ENCODE measurements at regions not wholly inside any gene's neighbourhood (a gene's known extent, or its start where the extent isn't known, plus 50 kb on each side); places are given as distances from the start of the nearest gene placed in this dataset.
"Not testable (repeated sequence)": the region's sequence is repeated elsewhere in the genome, so short reads cannot be mapped to it uniquely, and the experiment has no call there.

DNA sequence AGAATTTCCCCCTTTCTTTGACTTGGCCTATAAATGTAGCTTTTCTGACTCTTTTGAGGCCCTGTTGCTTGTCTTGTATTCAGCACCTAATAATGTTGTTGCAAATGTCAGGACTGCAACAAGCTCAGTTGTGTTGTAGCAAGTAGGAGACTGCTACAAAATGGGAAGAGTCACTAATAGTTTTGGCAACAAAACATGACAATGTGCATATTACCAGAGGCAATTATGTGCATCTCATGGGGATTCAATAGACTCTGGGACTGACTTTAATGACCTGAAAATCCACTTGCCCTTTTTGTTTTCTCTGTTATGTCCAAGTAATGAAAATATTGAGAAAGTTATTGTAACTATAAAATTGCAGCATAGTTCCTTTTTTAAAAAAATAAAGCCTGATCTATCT is 368.4 kb downstream of the OSTF1 start:
- no peaks in the 10 kb centered on the region for H3K79me1 ChIP-seq (ENCODE audit: low read length)
- H2BK5ac ChIP-seq (ENCODE audit: low read depth, low read length, poor library complexity): no peak overlapping the region
- no peak overlapping the region for H3K14ac ChIP-seq (ENCODE audit: low read length)
- H3K18ac ChIP-seq (ENCODE audit: low read length): no peak overlapping the region
- no peak overlapping the region for H2BK12ac ChIP-seq (ENCODE audit: low read length)
- no peak overlapping the region for H4K12ac ChIP-seq (ENCODE audit: low read depth, low read length)
- H3K9ac ChIP-seq (ENCODE audit: low read length): no peak overlapping the region
- H3K79me2 ChIP-seq (ENCODE audit: control insufficient read depth, insufficient read depth, low read length, poor library complexity): no peaks in the 10 kb centered on the region
- H3K4me1 ChIP-seq (ENCODE audit: control insufficient read depth in 1 of 2, insufficient read depth in 2 of 2, low read length in 2 of 2): no peaks in the 10 kb centered on the region
- H3K36me3 ChIP-seq (ENCODE audit: control insufficient read depth in 1 of 2, insufficient read depth in 2 of 2, low read length in 2 of 2): no peaks in the 10 kb centered on the region
- H3K9me3 ChIP-seq (ENCODE audit: insufficient read depth, low read depth, low read length): no peaks in the 10 kb centered on the region
- no peak overlapping the region for H3K4me2 ChIP-seq (ENCODE audit: low read length)
- no peak overlapping the region for H2AFZ ChIP-seq (ENCODE audit: insufficient read depth, low read length, poor library complexity)
- H3K4me3 ChIP-seq (ENCODE audit: low read depth, low read length): no peak overlapping the region
- no peak for DNase-seq
- H3K27ac ChIP-seq (ENCODE audit: low read depth, low read length): no peak overlapping the region
- H3K4ac ChIP-seq (ENCODE audit: low read depth, low read length): no peak overlapping the region
- H2BK120ac ChIP-seq (ENCODE audit: insufficient read depth, low read length, poor library complexity): no peak overlapping the region
- no peak overlapping the region for H4K8ac ChIP-seq (ENCODE audit: low read depth, low read length)
- H2AK5ac ChIP-seq (ENCODE audit: low read length): no peak overlapping the region
- H4K91ac ChIP-seq (ENCODE audit: low read depth, low read length): no peak overlapping the region
- no peak overlapping the region for H3K23ac ChIP-seq (ENCODE audit: low read length)
- H3K27me3 ChIP-seq (ENCODE audit: insufficient read depth, low read length): no peaks in the 10 kb centered on the region

DNA sequence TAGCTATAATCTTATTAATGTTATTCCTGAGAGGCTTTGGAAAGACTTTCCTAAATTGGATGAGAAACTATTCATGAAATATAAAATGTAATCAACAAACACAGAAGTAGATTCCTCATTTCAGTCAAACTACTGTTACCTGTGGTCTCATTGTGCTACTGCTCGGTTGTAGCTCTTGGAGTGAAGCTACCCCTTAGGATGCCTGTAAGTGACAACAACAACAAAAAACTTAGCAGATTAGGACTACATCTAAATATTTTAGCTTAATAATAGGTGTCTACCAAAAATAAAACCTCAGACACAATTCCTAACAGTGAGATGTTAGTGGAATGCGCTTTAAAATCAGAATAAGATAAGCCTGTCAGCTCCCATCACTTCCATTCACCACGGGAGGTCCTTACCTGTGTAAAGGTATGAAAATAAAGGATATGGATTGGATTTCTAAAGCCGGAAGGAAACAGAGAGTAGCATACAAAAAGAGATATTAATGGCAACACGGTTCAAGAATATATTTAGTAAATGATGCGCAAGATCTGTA is 369.2 kb downstream of the OSTF1 start:
- Histone ChIP-seq H3K27ac (ENCODE audit: low read depth, low read length) (no peak overlapping the region), H2BK5ac (ENCODE audit: low read depth, low read length, poor library complexity) (no peak overlapping the region), H3K18ac (ENCODE audit: low read length) (no peak overlapping the region), H3K36me3 (ENCODE audit: control insufficient read depth in 1 of 2, insufficient read depth in 2 of 2, low read length in 2 of 2) (no peaks in the 10 kb centered on the region), H2AFZ (ENCODE audit: insufficient read depth, low read length, poor library complexity) (no peak overlapping the region), H4K91ac (ENCODE audit: low read depth, low read length) (no peak overlapping the region), H3K4me1 (ENCODE audit: control insufficient read depth in 1 of 2, insufficient read depth in 2 of 2, low read length in 2 of 2) (no peaks in the 10 kb centered on the region), H3K4me2 (ENCODE audit: low read length) (no peak overlapping the region), H3K23ac (ENCODE audit: low read length) (no peak overlapping the region), H3K79me2 (ENCODE audit: control insufficient read depth, insufficient read depth, low read length, poor library complexity) (no peaks in the 10 kb centered on the region), H2AK5ac (ENCODE audit: low read length) (no peak overlapping the region), H4K12ac (ENCODE audit: low read depth, low read length) (no peak overlapping the region), H3K9ac (ENCODE audit: low read length) (no peak overlapping the region), H3K9me3 (ENCODE audit: insufficient read depth, low read depth, low read length) (no peaks in the 10 kb centered on the region), H4K8ac (ENCODE audit: low read depth, low read length) (no peak overlapping the region), H2BK12ac (ENCODE audit: low read length) (no peak overlapping the region), H3K4me3 (ENCODE audit: low read depth, low read length) (no peak overlapping the region), H3K4ac (ENCODE audit: low read depth, low read length) (no peak overlapping the region), H2BK120ac (ENCODE audit: insufficient read depth, low read length, poor library complexity) (no peak overlapping the region), H3K27me3 (ENCODE audit: insufficient read depth, low read length) (no peaks in the 10 kb centered on the region), H3K14ac (ENCODE audit: low read length) (no peak overlapping the region), H3K79me1 (ENCODE audit: low read length) (no peaks in the 10 kb centered on the region)
- DNase-seq: no peak
- no CpG with 5 or more reads among the region's 6 CpGs for WGBS (ENCODE audit: extremely low coverage, insufficient coverage, insufficient read length)

DNA sequence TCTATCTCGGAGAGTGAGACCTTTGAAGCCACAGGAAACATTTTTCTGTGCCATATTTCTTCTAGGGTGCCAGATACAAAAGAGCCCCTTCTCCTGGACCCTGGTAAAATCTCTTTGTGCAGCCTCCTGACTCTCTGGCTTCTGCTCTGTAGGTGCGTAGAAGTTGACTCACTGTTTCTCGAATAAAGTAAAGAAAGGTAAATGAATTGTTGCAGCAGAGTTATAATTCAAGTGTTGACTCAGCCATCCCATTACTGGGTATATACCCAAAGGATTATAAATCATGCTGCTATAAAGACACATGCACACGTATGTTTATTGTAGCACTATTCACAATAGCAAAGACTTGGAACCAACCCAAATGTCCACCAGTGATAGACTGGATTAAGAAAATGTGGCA is 371.0 kb downstream of the OSTF1 start:
- not testable (repeated sequence) for H2AFZ ChIP-seq (ENCODE audit: insufficient read depth, low read length, poor library complexity); H3K27ac ChIP-seq (ENCODE audit: low read depth, low read length); H4K12ac ChIP-seq (ENCODE audit: low read depth, low read length); H3K79me1 ChIP-seq (ENCODE audit: low read length); H3K4me3 ChIP-seq (ENCODE audit: low read depth, low read length); H3K23ac ChIP-seq (ENCODE audit: low read length); H3K36me3 ChIP-seq (ENCODE audit: control insufficient read depth in 1 of 2, insufficient read depth in 2 of 2, low read length in 2 of 2); H3K4me1 ChIP-seq (ENCODE audit: control insufficient read depth in 1 of 2, insufficient read depth in 2 of 2, low read length in 2 of 2); H3K14ac ChIP-seq (ENCODE audit: low read length); H3K79me2 ChIP-seq (ENCODE audit: control insufficient read depth, insufficient read depth, low read length, poor library complexity); H3K27me3 ChIP-seq (ENCODE audit: insufficient read depth, low read length); H2BK120ac ChIP-seq (ENCODE audit: insufficient read depth, low read length, poor library complexity); H3K4ac ChIP-seq (ENCODE audit: low read depth, low read length); DNase-seq; H2BK5ac ChIP-seq (ENCODE audit: low read depth, low read length, poor library complexity); H4K8ac ChIP-seq (ENCODE audit: low read depth, low read length); H3K9me3 ChIP-seq (ENCODE audit: insufficient read depth, low read depth, low read length); H4K91ac ChIP-seq (ENCODE audit: low read depth, low read length); H2BK12ac ChIP-seq (ENCODE audit: low read length); H3K18ac ChIP-seq (ENCODE audit: low read length); H3K9ac ChIP-seq (ENCODE audit: low read length); H2AK5ac ChIP-seq (ENCODE audit: low read length); H3K4me2 ChIP-seq (ENCODE audit: low read length)
- no CpG with 5 or more reads among the region's 4 CpGs for WGBS (ENCODE audit: extremely low coverage, insufficient coverage, insufficient read length)

DNA sequence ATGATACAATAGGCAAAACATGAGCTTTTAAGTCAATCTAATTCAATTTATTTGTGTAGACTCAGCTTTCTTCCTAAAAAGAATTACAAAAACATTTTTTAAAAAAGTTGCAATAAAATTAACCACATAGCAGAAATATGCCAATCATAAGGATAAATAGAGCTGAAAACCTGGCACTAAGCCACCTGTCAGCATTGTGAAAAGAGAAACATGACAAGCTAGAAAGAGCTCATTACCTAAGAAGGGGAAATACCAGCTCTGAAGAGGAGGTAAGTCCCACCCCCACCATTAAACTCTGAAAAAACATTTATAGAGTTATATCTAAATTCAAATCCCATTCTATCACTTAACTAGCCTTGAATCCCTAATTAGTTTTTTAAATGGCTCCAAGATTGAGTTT is 372.9 kb downstream of the OSTF1 start:
- Histone ChIP-seq H3K36me3 (ENCODE audit: control insufficient read depth in 1 of 2, insufficient read depth in 2 of 2, low read length in 2 of 2) (no peaks in the 10 kb centered on the region), H2AFZ (ENCODE audit: insufficient read depth, low read length, poor library complexity) (no peak overlapping the region), H3K18ac (ENCODE audit: low read length) (no peak overlapping the region), H3K27me3 (ENCODE audit: insufficient read depth, low read length) (no peaks in the 10 kb centered on the region), H3K4me2 (ENCODE audit: low read length) (no peak overlapping the region), H2BK5ac (ENCODE audit: low read depth, low read length, poor library complexity) (no peak overlapping the region), H3K79me2 (ENCODE audit: control insufficient read depth, insufficient read depth, low read length, poor library complexity) (no peaks in the 10 kb centered on the region), H3K4ac (ENCODE audit: low read depth, low read length) (no peak overlapping the region), H3K9me3 (ENCODE audit: insufficient read depth, low read depth, low read length) (no peaks in the 10 kb centered on the region), H2BK12ac (ENCODE audit: low read length) (no peak overlapping the region), H3K14ac (ENCODE audit: low read length) (no peak overlapping the region), H2AK5ac (ENCODE audit: low read length) (no peak overlapping the region), H4K91ac (ENCODE audit: low read depth, low read length) (no peak overlapping the region), H3K27ac (ENCODE audit: low read depth, low read length) (no peak overlapping the region), H3K23ac (ENCODE audit: low read length) (no peak overlapping the region), H4K8ac (ENCODE audit: low read depth, low read length) (no peak overlapping the region), H3K4me1 (ENCODE audit: control insufficient read depth in 1 of 2, insufficient read depth in 2 of 2, low read length in 2 of 2) (no peaks in the 10 kb centered on the region), H3K79me1 (ENCODE audit: low read length) (no peaks in the 10 kb centered on the region), H4K12ac (ENCODE audit: low read depth, low read length) (no peak overlapping the region), H3K9ac (ENCODE audit: low read length) (no peak overlapping the region), H3K4me3 (ENCODE audit: low read depth, low read length) (no peak overlapping the region), H2BK120ac (ENCODE audit: insufficient read depth, low read length, poor library complexity) (no peak overlapping the region)
- no peak for DNase-seq

Data from trophoblast cell (in vitro differentiated cells and primary cell).